Cardiac fibroblast (primary cell): ENCODE measurements at regions not wholly inside any gene's neighbourhood (a gene's known extent, or its start where the extent isn't known, plus 50 kb on each side); places are given as distances from the start of the nearest gene placed in this dataset.
A peak's percentile ranks its signal among the peaks of the same experiment; 100 is the strongest.

Experiments
- DNase-seq, 2 donors: peaks; one replicate each; pipeline versions ENCODE4 v3.0.0 to v3.0.0-alpha.2; 2010; ENCODE audit warnings: low read depth in 2 of 2
- H3K4me3 ChIP-seq, 2 donors: replicated peaks in 1 of 2; 1 replicate in 1 of 2; 2 replicates in 1 of 2; pipeline ENCODE4 v1.5.1; 2011; ENCODE audit warnings: low read depth in 2 of 2, low read length in 2 of 2, mild to moderate bottlenecking in 2 of 2, moderate library complexity in 1 of 2
- TF ChIP-seq, protein P1 (sequence below): IDR thresholded peaks from one replicate; pipeline ENCODE4 v1.5.1; 2011; ENCODE audit warnings: low read depth, mild to moderate bottlenecking, low read length, inconsistent platforms

DNA sequence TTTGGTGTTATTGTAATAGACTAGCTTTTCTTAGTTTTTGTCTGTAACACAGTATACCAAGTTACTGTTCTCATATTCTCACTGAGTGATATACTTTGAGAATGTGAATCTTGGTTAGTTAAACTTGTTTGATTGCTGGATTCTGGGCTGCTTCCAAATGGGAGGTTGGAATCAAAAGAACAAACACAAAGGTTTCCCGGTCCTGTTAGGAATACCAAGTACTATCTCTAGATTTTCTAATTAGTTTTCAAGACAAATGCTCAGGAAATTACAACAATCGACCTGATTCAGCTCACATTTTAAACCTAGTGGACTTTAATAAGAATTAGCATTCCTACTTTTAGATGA lies 244.3 kb downstream of the CSNK1G3 start:
- DNase-seq = peak in 1 of 2 donors; percentile 6
- no peak overlapping the region for H3K4me3 ChIP-seq
- TF ChIP-seq, protein P1, sequence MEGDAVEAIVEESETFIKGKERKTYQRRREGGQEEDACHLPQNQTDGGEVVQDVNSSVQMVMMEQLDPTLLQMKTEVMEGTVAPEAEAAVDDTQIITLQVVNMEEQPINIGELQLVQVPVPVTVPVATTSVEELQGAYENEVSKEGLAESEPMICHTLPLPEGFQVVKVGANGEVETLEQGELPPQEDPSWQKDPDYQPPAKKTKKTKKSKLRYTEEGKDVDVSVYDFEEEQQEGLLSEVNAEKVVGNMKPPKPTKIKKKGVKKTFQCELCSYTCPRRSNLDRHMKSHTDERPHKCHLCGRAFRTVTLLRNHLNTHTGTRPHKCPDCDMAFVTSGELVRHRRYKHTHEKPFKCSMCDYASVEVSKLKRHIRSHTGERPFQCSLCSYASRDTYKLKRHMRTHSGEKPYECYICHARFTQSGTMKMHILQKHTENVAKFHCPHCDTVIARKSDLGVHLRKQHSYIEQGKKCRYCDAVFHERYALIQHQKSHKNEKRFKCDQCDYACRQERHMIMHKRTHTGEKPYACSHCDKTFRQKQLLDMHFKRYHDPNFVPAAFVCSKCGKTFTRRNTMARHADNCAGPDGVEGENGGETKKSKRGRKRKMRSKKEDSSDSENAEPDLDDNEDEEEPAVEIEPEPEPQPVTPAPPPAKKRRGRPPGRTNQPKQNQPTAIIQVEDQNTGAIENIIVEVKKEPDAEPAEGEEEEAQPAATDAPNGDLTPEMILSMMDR = no peak

DNA sequence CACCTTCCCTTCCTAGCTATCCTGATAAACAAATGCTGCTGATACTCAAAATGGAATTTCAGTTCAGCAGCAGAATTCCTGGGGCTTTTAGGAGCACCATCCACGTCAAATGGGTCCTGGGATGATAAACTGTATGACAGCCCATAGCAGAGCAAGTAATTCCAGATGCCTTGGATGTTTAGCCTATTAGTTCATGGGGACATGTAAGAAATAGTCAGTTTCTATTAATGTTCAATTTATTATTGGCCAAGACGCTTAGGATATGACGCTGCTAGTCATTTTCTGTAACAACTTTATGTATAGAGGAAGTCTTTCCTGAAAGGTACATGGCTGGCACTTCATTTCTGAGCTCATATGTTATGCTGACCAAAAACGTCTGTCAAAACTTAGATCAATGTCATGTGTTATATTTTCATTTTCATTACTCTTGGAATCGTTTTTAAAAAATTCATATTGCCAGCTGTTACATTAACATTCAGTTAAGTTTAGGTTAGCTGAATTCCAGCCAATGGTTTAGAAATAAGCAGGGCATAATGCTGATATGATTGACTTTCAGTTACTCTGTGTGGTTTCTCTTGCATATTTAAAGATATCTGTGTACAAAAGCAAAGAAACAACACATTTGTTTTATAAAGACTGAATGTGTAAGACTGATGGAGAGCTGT lies 243.8 kb downstream of the CSNK1G3 start:
- DNase-seq = peak; percentile 58 to 65
- no peak overlapping the region for H3K4me3 ChIP-seq
- TF ChIP-seq, protein P1 = no peak

DNA sequence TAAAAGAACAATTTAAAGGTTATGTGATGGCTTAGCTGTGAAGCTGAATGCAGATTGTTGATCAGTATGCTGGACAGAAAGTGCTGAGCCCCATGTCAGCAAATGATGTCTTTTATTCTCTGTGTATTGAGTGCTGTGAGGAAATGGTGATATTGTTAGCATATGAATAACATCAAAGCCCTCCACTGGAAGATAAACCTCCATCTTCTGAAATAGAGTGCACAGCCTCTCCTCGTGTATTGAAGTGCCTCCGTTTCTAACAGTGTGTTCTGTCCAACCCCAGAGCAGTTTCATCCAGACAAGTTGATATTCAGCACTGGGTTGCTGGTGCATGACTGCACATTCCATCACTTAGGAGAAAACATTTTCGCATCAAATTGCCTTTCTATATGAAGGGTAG lies 242.9 kb downstream of the CSNK1G3 start:
- H3K4me3 ChIP-seq = no peak overlapping the region
- TF ChIP-seq, protein P1 = no peak
- DNase-seq = peak; percentile 15 to 16

DNA sequence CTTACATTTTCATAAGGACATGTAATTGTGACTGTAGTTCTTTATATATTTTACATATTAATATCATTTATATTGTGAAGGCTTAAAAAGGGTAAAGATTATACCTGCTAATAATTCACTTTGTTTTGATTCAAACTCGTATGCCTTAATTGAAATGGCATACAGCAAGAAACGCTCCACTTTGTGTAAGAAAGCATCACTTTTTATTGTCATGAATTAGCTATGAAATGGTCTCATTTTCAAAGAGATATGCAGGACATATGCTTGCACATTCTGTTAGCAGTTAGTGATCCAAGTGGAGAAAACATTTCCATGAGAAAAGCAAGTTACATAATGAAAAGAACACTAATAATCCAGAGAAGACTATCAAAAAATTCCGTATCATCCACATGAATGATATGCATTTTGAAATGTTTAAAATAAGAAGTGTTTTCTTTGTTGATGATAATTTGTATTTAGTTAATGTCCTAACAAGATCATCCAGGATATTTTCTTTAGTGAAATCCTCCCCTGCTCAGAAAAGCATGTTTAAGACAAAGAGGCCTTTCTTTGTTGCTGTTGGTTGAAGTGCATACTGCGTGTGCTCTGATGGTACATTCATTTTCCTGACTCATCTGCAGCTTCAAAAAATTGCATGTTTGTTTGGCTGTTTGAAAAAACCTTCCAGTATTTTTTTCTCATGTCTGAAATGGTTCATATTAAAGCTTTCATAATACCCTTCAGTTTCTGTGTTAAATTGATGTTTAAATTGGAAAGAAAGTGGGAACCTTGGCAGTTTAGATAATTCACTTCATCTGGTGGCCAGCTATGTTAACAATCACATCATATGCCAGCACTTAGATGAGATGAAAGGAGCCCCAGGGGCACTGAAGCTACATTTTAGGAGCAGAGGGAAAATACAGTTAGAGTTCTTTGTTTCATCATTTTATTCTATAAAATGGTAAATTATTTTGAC lies 242.2 kb downstream of the CSNK1G3 start:
- no peak overlapping the region for H3K4me3 ChIP-seq
- DNase-seq = peak; percentile 33 to 68
- TF ChIP-seq, protein P1 = no peak

DNA sequence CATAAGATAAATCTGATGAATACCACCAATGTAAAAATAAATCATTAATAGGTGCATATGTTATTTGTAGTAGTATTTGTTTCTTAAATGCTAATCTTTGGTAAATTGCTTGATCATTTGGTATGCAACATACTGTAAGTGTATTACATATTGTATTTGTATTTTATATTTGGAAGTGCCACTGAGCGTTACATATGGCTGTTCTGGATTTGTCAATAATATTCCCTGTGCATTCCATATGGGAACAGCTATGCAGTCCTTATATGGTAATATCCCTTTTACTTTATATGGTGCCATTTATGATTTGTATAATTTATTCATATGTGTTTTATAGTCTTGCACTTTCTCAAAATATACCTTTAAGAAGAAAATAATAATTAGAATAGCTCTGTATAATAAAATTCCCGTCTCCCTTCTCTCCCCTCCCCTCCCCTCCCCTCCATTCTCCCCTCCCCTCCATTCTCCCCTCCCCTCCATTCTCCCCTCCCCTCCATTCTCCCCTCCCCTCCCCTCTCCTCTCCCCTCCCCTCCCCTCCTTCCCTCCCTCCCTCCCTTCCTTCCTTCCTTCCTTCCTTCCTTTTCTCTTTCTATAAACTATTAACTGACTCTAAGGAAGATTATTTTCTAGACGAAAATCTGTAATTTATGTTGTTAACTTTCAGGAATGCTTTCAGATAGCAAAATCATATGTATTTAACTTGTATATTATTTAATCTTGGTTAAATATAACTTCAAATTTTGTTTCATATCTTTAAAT lies 241.4 kb downstream of the CSNK1G3 start:
- no peak for DNase-seq
- H3K4me3 ChIP-seq = no peak overlapping the region
- TF ChIP-seq, protein P1 = no peak

DNA sequence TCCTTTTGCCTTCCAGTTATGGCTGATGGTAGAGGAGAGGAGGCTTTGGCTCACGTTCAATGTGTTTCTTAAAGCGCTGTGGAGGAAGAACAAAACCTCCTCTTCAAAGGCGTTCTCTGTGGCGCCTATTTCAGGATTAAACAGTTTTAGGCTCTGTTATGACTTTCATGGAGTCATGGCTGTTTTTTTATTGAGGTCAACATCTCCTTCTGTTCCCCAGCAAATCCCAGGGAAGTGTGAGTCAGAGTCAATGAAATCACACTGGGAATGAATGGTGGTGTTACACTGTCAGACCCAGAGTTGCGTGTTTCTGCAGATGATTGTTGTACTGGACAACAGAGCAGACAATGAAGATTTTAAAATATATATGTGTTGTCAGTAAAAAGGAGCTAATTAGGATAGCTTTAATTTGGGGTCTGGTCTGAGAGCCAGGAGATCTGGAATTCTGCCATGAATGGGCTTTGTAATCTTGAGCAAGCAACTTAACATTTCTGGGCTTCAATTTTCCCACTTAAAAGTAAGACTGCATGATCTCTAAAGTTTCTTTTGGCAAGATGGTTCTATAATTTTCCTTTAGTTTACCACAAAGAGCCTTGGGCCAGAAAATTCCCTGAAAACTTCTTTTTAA lies 240.7 kb downstream of the CSNK1G3 start:
- H3K4me3 ChIP-seq = no peak overlapping the region
- DNase-seq = peak; percentile 73 to 89
- TF ChIP-seq, protein P1 = no peak
